ENCODE measurements at regions not wholly inside any gene's neighbourhood (a gene's known extent, or its start where the extent isn't known, plus 50 kb on each side); places are given as distances from the start of the nearest gene placed in this dataset.

DNA sequence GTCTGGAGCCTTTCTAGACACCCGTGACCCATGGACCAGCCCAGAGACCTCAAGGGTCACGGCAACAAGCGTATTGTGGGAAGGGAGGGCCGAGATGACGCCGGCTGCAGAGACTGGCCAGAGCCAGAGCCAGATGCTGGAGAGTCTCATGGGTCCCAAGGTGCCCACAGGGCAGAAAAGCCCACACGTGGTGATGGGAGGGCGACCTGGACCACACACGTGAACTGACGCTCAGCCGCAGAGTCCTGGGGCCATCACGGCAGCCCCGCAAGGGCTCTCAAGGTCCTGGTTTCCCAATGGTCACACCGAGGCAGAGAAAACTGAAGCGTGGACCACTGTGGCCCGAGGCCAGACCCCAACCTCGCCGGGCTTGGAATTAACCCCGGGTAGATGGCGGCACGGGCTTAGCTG, 92.6 kb downstream of the YTHDF1 start:
- no peak for DNase-seq
- TF ChIP-seq, protein P1, sequence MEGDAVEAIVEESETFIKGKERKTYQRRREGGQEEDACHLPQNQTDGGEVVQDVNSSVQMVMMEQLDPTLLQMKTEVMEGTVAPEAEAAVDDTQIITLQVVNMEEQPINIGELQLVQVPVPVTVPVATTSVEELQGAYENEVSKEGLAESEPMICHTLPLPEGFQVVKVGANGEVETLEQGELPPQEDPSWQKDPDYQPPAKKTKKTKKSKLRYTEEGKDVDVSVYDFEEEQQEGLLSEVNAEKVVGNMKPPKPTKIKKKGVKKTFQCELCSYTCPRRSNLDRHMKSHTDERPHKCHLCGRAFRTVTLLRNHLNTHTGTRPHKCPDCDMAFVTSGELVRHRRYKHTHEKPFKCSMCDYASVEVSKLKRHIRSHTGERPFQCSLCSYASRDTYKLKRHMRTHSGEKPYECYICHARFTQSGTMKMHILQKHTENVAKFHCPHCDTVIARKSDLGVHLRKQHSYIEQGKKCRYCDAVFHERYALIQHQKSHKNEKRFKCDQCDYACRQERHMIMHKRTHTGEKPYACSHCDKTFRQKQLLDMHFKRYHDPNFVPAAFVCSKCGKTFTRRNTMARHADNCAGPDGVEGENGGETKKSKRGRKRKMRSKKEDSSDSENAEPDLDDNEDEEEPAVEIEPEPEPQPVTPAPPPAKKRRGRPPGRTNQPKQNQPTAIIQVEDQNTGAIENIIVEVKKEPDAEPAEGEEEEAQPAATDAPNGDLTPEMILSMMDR (IDR thresholded peaks at IDR 0.05; ENCODE audit: control extremely low read depth, extremely low read depth), result no peak
- no peak overlapping the region for H3K9ac ChIP-seq (ENCODE audit: insufficient read depth in 1 of 2, low read length in 2 of 2)
- no peaks in the 10 kb centered on the region for H3K4me1 ChIP-seq (ENCODE audit: control insufficient read depth in 5 of 5, insufficient read depth in 5 of 5, low read length in 5 of 5)
- H3K36me3 ChIP-seq (ENCODE audit: control insufficient read depth in 4 of 4, insufficient read depth in 4 of 4, low read length in 4 of 4), result no peaks in the 10 kb centered on the region
- H3K4me3 ChIP-seq, result no peak overlapping the region
- H3K27me3 ChIP-seq (ENCODE audit: control insufficient read depth in 3 of 3, insufficient read depth in 3 of 3, low read length in 2 of 3), result peaks cover 0 to 10% (median 0%) of the 10 kb centered on the region in 3 donors
- 83 to 92% methylated on average over 21 of the region's 21 CpGs for WGBS, 2 donors
- H3K27ac ChIP-seq (ENCODE audit: low read depth in 1 of 2, low read length in 1 of 2), result no peak overlapping the region
- no peak for ATAC-seq (ENCODE audit: insufficient read depth, low FRiP score)
- H3K9me3 ChIP-seq (ENCODE audit: control insufficient read depth in 4 of 4, insufficient read depth in 3 of 4, low read length in 3 of 4), result peaks cover 0 to 4% (median 0%) of the 10 kb centered on the region in 4 donors

DNA sequence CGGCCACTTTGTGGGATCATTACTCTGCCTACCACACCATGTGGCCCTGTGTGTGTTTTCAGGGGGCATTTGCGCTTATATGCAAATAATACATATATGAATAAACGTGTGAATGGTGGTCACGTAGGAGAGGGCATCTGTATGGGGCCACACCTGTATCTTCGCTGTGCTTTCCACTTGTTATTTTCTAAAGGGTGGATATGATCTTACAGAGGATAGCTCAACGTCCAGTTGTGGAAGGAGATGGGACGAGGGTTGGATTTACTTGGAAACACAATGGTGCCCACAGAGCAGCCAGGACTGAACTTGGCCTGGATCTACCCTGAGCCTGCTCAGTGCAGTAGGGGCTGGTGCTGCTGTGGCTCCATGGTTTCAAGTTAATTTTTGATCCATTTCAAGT, 93.3 kb downstream of the YTHDF1 start:
- no peaks in the 10 kb centered on the region for H3K36me3 ChIP-seq (ENCODE audit: control insufficient read depth in 4 of 4, insufficient read depth in 4 of 4, low read length in 4 of 4)
- H3K4me3 ChIP-seq, result no peak overlapping the region
- peaks cover 0 to 5% (median 0%) of the 10 kb centered on the region in 3 donors for H3K27me3 ChIP-seq (ENCODE audit: control insufficient read depth in 3 of 3, insufficient read depth in 3 of 3, low read length in 2 of 3)
- 72 to 89% methylated on average over 7 of the region's 7 CpGs for WGBS, 2 donors
- H3K27ac ChIP-seq (ENCODE audit: low read depth in 1 of 2, low read length in 1 of 2), result no peak overlapping the region
- no peak overlapping the region for H3K9ac ChIP-seq (ENCODE audit: insufficient read depth in 1 of 2, low read length in 2 of 2)
- TF ChIP-seq, protein P1 (IDR thresholded peaks at IDR 0.05; ENCODE audit: control extremely low read depth, extremely low read depth), result no peak
- H3K4me1 ChIP-seq (ENCODE audit: control insufficient read depth in 5 of 5, insufficient read depth in 5 of 5, low read length in 5 of 5), result no peaks in the 10 kb centered on the region
- DNase-seq, result no peak
- no peak for ATAC-seq (ENCODE audit: insufficient read depth, low FRiP score)
- peaks cover 0 to 7% (median 0%) of the 10 kb centered on the region in 4 donors for H3K9me3 ChIP-seq (ENCODE audit: control insufficient read depth in 4 of 4, insufficient read depth in 3 of 4, low read length in 3 of 4)

DNA sequence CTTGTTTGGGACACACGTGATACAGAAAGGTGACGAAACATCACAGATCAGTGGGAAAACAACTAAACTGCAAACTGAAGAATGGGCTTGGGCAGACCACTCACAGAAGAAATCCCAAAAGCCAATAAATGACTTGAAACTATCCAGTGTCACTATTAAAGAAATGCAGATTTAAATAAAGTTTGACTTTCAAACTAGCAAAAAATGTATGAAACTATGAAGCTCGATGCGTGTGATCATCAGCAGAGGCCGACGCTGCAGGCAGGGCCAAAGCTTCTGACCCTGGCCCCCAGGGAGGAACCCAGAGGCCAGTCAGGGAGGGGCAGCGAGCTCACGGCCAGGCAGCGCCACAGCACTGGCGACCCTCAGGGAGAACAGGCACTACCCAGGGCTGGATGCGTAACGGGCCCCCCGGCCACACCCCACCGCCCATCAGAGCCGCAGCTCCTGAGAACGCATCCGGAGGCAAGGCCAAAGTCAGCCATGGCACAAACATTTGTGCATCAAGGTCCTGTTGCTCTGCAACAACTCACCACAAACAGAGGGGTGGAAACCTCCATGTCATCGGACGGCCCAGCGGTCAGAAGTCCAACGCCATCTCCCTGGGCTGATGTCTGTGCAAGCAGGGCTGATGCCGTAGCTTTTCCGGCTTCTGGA, 94.1 kb downstream of the YTHDF1 start:
- TF ChIP-seq, protein P1 (IDR thresholded peaks at IDR 0.05; ENCODE audit: control extremely low read depth, extremely low read depth), result no peak
- Histone ChIP-seq H3K9ac (ENCODE audit: insufficient read depth in 1 of 2, low read length in 2 of 2) (no peak overlapping the region), H3K27me3 (ENCODE audit: control insufficient read depth in 3 of 3, insufficient read depth in 3 of 3, low read length in 2 of 3) (peaks cover 0 to 3% (median 0%) of the 10 kb centered on the region in 3 donors), H3K27ac (ENCODE audit: low read depth in 1 of 2, low read length in 1 of 2) (no peak overlapping the region), H3K9me3 (ENCODE audit: control insufficient read depth in 4 of 4, insufficient read depth in 3 of 4, low read length in 3 of 4) (peaks cover 0 to 9% (median 0%) of the 10 kb centered on the region in 4 donors), H3K4me3 (no peak overlapping the region), H3K4me1 (ENCODE audit: control insufficient read depth in 5 of 5, insufficient read depth in 5 of 5, low read length in 5 of 5) (no peaks in the 10 kb centered on the region), H3K36me3 (ENCODE audit: control insufficient read depth in 4 of 4, insufficient read depth in 4 of 4, low read length in 4 of 4) (no peaks in the 10 kb centered on the region)
- DNase-seq, result no peak
- WGBS, 2 donors, result 82 to 85% methylated on average over 22 to 23 of the region's 23 CpGs
- no peak for ATAC-seq (ENCODE audit: insufficient read depth, low FRiP score)

GRCh38 chr20:63121246-63121645, 94.7 kb downstream of the YTHDF1 start:
- TF ChIP-seq, protein P1 (IDR thresholded peaks at IDR 0.05; ENCODE audit: control extremely low read depth, extremely low read depth), result no peak
- DNase-seq, result no peak
- Histone ChIP-seq H3K9ac (ENCODE audit: insufficient read depth in 1 of 2, low read length in 2 of 2) (no peak overlapping the region), H3K4me3 (no peak overlapping the region), H3K27me3 (ENCODE audit: control insufficient read depth in 3 of 3, insufficient read depth in 3 of 3, low read length in 2 of 3) (peaks cover 0 to 3% (median 0%) of the 10 kb centered on the region in 3 donors), H3K9me3 (ENCODE audit: control insufficient read depth in 4 of 4, insufficient read depth in 3 of 4, low read length in 3 of 4) (peaks cover 0 to 9% (median 0%) of the 10 kb centered on the region in 4 donors), H3K4me1 (ENCODE audit: control insufficient read depth in 5 of 5, insufficient read depth in 5 of 5, low read length in 5 of 5) (no peaks in the 10 kb centered on the region), H3K27ac (ENCODE audit: low read depth in 1 of 2, low read length in 1 of 2) (no peak overlapping the region), H3K36me3 (ENCODE audit: control insufficient read depth in 4 of 4, insufficient read depth in 4 of 4, low read length in 4 of 4) (no peaks in the 10 kb centered on the region)
- no peak for ATAC-seq (ENCODE audit: insufficient read depth, low FRiP score)
- WGBS, 2 donors, result 84 to 88% methylated on average over 15 of the region's 15 CpGs
